ENCODE measurements at regions not wholly inside any gene's neighbourhood (a gene's known extent, or its start where the extent isn't known, plus 50 kb on each side); places are given as distances from the start of the nearest gene placed in this dataset.

GRCh38 chr7:131898418-131898817 lies 342.0 kb upstream of the PODXL start:
- TF ChIP-seq CTCF (optimal IDR thresholded peaks at IDR 0.05 in 1 of 3, IDR thresholded peaks at IDR 0.05 in 1 of 3, conservative IDR thresholded peaks at IDR 0.05 in 1 of 3; ENCODE audit: extremely low read depth in 1 of 3, insufficient read depth in 2 of 3, low read length in 3 of 3) (no peak), EZH2 (IDR thresholded peaks at IDR 0.05; ENCODE audit: low read length) (no peak)
